HEK293 (cell line): ENCODE measurements at regions not wholly inside any gene's neighbourhood (a gene's known extent, or its start where the extent isn't known, plus 50 kb on each side); places are given as distances from the start of the nearest gene placed in this dataset.

Source experiments
- CTCF ChIA-PET: fragments of 350-600 bp; formaldehyde crosslinking; extraction: SDS; loops from one replicate; lab custom pipeline; 2021; ENCODE audit warnings: antibody characterized with exemption; lab: Yijun Ruan, JAX
- POLR2A ChIA-PET: fragments of 300-600 bp; formaldehyde crosslinking; extraction: SDS; loops from one replicate; lab custom pipeline; 2020; ENCODE audit warnings: antibody characterized with exemption, inconsistent platforms; lab: Yijun Ruan, JAX
- H3K27ac ChIP-seq: fragments of 200-500 bp; sonication (Bioruptor generic); 2 replicates; pipeline ENCODE4 v1.5.1; 2014; ENCODE audit warnings: low read depth, low read length, control low read depth, inconsistent platforms; ENCODE audit errors: extremely low read depth
- H3K36me3 ChIP-seq, 2 experiments: fragments of 200-500 bp in 1 of 2; sonication (Bioruptor generic) in 1 of 2; 1 replicate in 1 of 2; 2 replicates in 1 of 2; pipeline ENCODE4 v1.5.1; 2014 to 2017; ENCODE audit warnings: inconsistent platforms in 2 of 2, low read length in 2 of 2; ENCODE audit not compliant: control insufficient read depth in 2 of 2, insufficient read depth in 1 of 2
- H3K4me1 ChIP-seq: fragments of 200-500 bp; sonication (Bioruptor generic); 2 replicates; pipeline ENCODE4 v1.5.1; 2014; ENCODE audit warnings: mild to moderate bottlenecking, low read length, inconsistent platforms; ENCODE audit not compliant: control insufficient read depth, insufficient read depth
- H3K4me3 ChIP-seq: 2 replicates; pipeline ENCODE4 v1.5.1; 2011; ENCODE audit warnings: low read depth, mild to moderate bottlenecking, control low read depth, low read length, moderate library complexity
- H3K9me3 ChIP-seq: fragments of 200-500 bp; sonication (Bioruptor generic); 2 replicates; pipeline ENCODE4 v1.5.1; 2014; ENCODE audit warnings: low read depth, low read length, inconsistent platforms; ENCODE audit not compliant: control insufficient read depth, insufficient read depth
- FEZF1 ChIP-seq: fragments of 450-650 bp; formaldehyde crosslinking; IDR thresholded peaks from 2 replicates; pipeline ENCODE4 v1.5.1; 2016; ENCODE audit warnings: missing biosample characterization, missing genetic modification characterization
- GLIS2 ChIP-seq: fragments of 450-650 bp; formaldehyde crosslinking; IDR thresholded peaks from 2 replicates; pipeline ENCODE4 v1.5.1; 2016; ENCODE audit warnings: missing biosample characterization, missing genetic modification characterization
- KLF9 ChIP-seq: fragments of 450-650 bp; formaldehyde crosslinking; IDR thresholded peaks from 2 replicates; pipeline ENCODE4 v1.5.1; 2016; ENCODE audit warnings: missing biosample characterization, missing genetic modification characterization, low read depth
- SETDB1 ChIP-seq: IDR thresholded peaks from one replicate; pipeline ENCODE4 v1.6.1; 2017; ENCODE audit warnings: mild to moderate bottlenecking, low read length, moderate library complexity, mixed read lengths; ENCODE audit not compliant: insufficient read length
- SP3 ChIP-seq: fragments of 450-650 bp; formaldehyde crosslinking; IDR thresholded peaks from 2 replicates; pipeline ENCODE4 v1.5.1; 2016; ENCODE audit warnings: missing biosample characterization, missing genetic modification characterization
- ZFP41 ChIP-seq: fragments of 450-650 bp; formaldehyde crosslinking; IDR thresholded peaks from 2 replicates; pipeline ENCODE4 v1.5.1; 2016; ENCODE audit warnings: missing biosample characterization, missing genetic modification characterization, borderline replicate concordance
- ZNF133 ChIP-seq: fragments of 450-650 bp; formaldehyde crosslinking; IDR thresholded peaks from 2 replicates; pipeline ENCODE4 v1.5.1; 2016; ENCODE audit warnings: missing biosample characterization, missing genetic modification characterization
- ZNF169 ChIP-seq: fragments of 450-650 bp; formaldehyde crosslinking; IDR thresholded peaks from 2 replicates; pipeline ENCODE4 v1.5.1; 2016; ENCODE audit warnings: missing biosample characterization, missing genetic modification characterization
- ZNF202 ChIP-seq: fragments of 450-650 bp; formaldehyde crosslinking; IDR thresholded peaks from 2 replicates; pipeline ENCODE4 v1.5.1; 2016; ENCODE audit warnings: missing biosample characterization, missing genetic modification characterization, borderline replicate concordance
- ZNF239 ChIP-seq: fragments of 450-650 bp; formaldehyde crosslinking; IDR thresholded peaks from 2 replicates; pipeline ENCODE4 v1.5.1; 2016; ENCODE audit warnings: missing biosample characterization, missing genetic modification characterization
- ZNF292 ChIP-seq: fragments of 450-650 bp; formaldehyde crosslinking; IDR thresholded peaks from 2 replicates; pipeline ENCODE4 v1.5.1; 2016; ENCODE audit warnings: low read depth, missing biosample characterization, missing genetic modification characterization, borderline replicate concordance
- ZNF335 ChIP-seq: fragments of 450-650 bp; formaldehyde crosslinking; conservative IDR thresholded peaks from 2 replicates; pipeline ENCODE4 v1.5.1; 2016; ENCODE audit warnings: missing biosample characterization, missing genetic modification characterization
- ZNF473 ChIP-seq: fragments of 450-650 bp; formaldehyde crosslinking; IDR thresholded peaks from 2 replicates; pipeline ENCODE4 v1.5.1; 2017; ENCODE audit warnings: missing biosample characterization, missing genetic modification characterization
- ZNF529 ChIP-seq: fragments of 450-650 bp; formaldehyde crosslinking; IDR thresholded peaks from 2 replicates; pipeline ENCODE4 v1.5.1; 2017; ENCODE audit warnings: missing genetic modification characterization, missing biosample characterization; ENCODE audit not compliant: insufficient replicate concordance
- ZNF548 ChIP-seq: fragments of 450-650 bp; formaldehyde crosslinking; IDR thresholded peaks from 2 replicates; pipeline ENCODE4 v1.5.1; 2016; ENCODE audit warnings: missing biosample characterization, missing genetic modification characterization
- ZNF558 ChIP-seq: fragments of 450-650 bp; formaldehyde crosslinking; IDR thresholded peaks from 2 replicates; pipeline ENCODE4 v1.5.1; 2016; ENCODE audit warnings: missing biosample characterization, missing genetic modification characterization
- ZNF560 ChIP-seq: fragments of 450-650 bp; formaldehyde crosslinking; IDR thresholded peaks from 2 replicates; pipeline ENCODE4 v1.5.1; 2017; ENCODE audit warnings: missing biosample characterization, missing genetic modification characterization, borderline replicate concordance
- ZNF621 ChIP-seq: fragments of 450-650 bp; formaldehyde crosslinking; IDR thresholded peaks from 2 replicates; pipeline ENCODE4 v1.5.1; 2017; ENCODE audit warnings: missing biosample characterization, missing genetic modification characterization
- ZSCAN16 ChIP-seq: fragments of 450-650 bp; formaldehyde crosslinking; IDR thresholded peaks from 2 replicates; pipeline ENCODE4 v1.5.1; 2016; ENCODE audit warnings: missing biosample characterization, missing genetic modification characterization
- ZSCAN23 ChIP-seq: fragments of 450-650 bp; formaldehyde crosslinking; IDR thresholded peaks from 2 replicates; pipeline ENCODE4 v1.5.1; 2016; ENCODE audit warnings: missing biosample characterization, missing genetic modification characterization
- TF ChIP-seq, protein P1 (sequence below): fragments of 450-650 bp; formaldehyde crosslinking; IDR thresholded peaks from 2 replicates; pipeline ENCODE4 v1.5.1; 2017; ENCODE audit warnings: missing biosample characterization, missing genetic modification characterization
- TF ChIP-seq, protein P2 (sequence below): fragments of 450-650 bp; formaldehyde crosslinking; IDR thresholded peaks from 2 replicates; pipeline ENCODE4 v1.5.1; 2016; ENCODE audit warnings: missing biosample characterization, missing genetic modification characterization
- TF ChIP-seq, protein P3 (sequence below): fragments of 450-650 bp; formaldehyde crosslinking; IDR thresholded peaks from 2 replicates; pipeline ENCODE4 v1.5.1; 2016; ENCODE audit warnings: missing biosample characterization, missing genetic modification characterization

DNA sequence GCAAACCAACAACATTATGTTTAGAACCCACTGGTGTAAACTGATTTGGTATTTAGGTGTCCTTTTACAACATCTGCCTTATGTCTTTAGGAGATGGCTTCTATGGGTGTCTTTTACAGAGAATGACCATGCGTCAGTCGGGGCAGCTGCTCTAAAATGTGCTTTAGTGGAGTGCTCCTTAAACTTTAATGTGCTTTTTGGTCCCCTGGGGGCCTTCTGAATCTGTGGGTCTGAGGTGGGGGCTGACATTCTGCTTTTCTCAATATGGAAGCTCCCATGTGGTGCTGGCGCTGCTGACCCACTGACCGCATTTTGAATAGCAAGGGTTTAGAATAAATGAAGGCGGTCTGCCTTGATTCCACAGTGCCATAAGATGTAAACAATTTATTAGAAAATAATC lies 173.2 kb upstream of the B3GALT2 start:
- POLR2A ChIA-PET = no interaction called here
- Histone ChIP-seq H3K4me1 (no peaks in the 10 kb centered on the region), H3K36me3 (no peaks in the 10 kb centered on the region), H3K4me3 (no peak overlapping the region), H3K27ac (no peak overlapping the region), H3K9me3 (no peaks in the 10 kb centered on the region)
- CTCF ChIA-PET = no interaction called here
- TF ChIP-seq FEZF1 (tag by site-specific recombination) = no peak
- no peak for TF ChIP-seq ZNF621
- TF ChIP-seq, protein P1, sequence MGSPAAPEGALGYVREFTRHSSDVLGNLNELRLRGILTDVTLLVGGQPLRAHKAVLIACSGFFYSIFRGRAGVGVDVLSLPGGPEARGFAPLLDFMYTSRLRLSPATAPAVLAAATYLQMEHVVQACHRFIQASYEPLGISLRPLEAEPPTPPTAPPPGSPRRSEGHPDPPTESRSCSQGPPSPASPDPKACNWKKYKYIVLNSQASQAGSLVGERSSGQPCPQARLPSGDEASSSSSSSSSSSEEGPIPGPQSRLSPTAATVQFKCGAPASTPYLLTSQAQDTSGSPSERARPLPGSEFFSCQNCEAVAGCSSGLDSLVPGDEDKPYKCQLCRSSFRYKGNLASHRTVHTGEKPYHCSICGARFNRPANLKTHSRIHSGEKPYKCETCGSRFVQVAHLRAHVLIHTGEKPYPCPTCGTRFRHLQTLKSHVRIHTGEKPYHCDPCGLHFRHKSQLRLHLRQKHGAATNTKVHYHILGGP (tag by site-specific recombination) = no peak
- TF ChIP-seq, protein P2, sequence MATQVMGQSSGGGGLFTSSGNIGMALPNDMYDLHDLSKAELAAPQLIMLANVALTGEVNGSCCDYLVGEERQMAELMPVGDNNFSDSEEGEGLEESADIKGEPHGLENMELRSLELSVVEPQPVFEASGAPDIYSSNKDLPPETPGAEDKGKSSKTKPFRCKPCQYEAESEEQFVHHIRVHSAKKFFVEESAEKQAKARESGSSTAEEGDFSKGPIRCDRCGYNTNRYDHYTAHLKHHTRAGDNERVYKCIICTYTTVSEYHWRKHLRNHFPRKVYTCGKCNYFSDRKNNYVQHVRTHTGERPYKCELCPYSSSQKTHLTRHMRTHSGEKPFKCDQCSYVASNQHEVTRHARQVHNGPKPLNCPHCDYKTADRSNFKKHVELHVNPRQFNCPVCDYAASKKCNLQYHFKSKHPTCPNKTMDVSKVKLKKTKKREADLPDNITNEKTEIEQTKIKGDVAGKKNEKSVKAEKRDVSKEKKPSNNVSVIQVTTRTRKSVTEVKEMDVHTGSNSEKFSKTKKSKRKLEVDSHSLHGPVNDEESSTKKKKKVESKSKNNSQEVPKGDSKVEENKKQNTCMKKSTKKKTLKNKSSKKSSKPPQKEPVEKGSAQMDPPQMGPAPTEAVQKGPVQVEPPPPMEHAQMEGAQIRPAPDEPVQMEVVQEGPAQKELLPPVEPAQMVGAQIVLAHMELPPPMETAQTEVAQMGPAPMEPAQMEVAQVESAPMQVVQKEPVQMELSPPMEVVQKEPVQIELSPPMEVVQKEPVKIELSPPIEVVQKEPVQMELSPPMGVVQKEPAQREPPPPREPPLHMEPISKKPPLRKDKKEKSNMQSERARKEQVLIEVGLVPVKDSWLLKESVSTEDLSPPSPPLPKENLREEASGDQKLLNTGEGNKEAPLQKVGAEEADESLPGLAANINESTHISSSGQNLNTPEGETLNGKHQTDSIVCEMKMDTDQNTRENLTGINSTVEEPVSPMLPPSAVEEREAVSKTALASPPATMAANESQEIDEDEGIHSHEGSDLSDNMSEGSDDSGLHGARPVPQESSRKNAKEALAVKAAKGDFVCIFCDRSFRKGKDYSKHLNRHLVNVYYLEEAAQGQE = no peak
- TF ChIP-seq ZNF169 (tag by site-specific recombination) = no peak
- no peak for TF ChIP-seq ZNF335
- TF ChIP-seq ZNF239 = no peak
- TF ChIP-seq ZNF548 = no peak
- no peak for TF ChIP-seq ZNF292 (tag by site-specific recombination)
- TF ChIP-seq ZNF529 (tag by site-specific recombination) = no peak
- no peak for TF ChIP-seq ZNF473 (tag by site-specific recombination)
- TF ChIP-seq, protein P3, sequence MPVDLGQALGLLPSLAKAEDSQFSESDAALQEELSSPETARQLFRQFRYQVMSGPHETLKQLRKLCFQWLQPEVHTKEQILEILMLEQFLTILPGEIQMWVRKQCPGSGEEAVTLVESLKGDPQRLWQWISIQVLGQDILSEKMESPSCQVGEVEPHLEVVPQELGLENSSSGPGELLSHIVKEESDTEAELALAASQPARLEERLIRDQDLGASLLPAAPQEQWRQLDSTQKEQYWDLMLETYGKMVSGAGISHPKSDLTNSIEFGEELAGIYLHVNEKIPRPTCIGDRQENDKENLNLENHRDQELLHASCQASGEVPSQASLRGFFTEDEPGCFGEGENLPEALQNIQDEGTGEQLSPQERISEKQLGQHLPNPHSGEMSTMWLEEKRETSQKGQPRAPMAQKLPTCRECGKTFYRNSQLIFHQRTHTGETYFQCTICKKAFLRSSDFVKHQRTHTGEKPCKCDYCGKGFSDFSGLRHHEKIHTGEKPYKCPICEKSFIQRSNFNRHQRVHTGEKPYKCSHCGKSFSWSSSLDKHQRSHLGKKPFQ (tag by site-specific recombination) = no peak
- TF ChIP-seq ZNF202 = no peak
- no peak for TF ChIP-seq SETDB1
- TF ChIP-seq ZNF558 = no peak
- TF ChIP-seq ZSCAN16 (tag by site-specific recombination) = no peak
- TF ChIP-seq SP3 (tag by site-specific recombination) = no peak

DNA sequence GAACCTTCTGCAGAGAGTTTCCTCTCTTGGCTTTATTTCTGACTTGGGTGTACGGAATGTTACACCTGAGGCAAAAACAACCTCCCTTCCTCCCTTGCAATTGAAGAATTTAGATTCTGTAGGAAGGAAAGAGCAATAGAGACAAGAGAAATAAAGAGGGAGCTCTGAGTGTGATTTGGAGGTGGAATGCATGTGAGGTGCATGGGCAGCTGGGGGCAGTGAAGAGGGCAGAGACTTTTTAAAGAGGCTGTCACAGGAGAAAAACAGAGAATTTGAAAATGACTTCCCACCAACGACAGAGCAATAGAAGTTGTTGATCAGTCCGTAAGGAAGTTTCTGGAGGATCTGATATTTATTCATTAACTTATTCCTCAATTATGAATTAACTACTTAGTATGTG lies 172.0 kb upstream of the B3GALT2 start:
- Histone ChIP-seq H3K4me3 (no peak overlapping the region), H3K4me1 (no peaks in the 10 kb centered on the region), H3K9me3 (no peaks in the 10 kb centered on the region), H3K27ac (no peak overlapping the region), H3K36me3 (no peaks in the 10 kb centered on the region)
- CTCF ChIA-PET = no interaction called here
- POLR2A ChIA-PET = no interaction called here
- TF ChIP-seq ZNF133 (tag by site-specific recombination) = no peak
- no peak for TF ChIP-seq SP3 (tag by site-specific recombination)
- no peak for TF ChIP-seq ZFP41 (tag by site-specific recombination)
- TF ChIP-seq KLF9 (tag by site-specific recombination) = no peak
- no peak for TF ChIP-seq ZSCAN23 (tag by site-specific recombination)
- no peak for TF ChIP-seq GLIS2 (tag by site-specific recombination)
- no peak for TF ChIP-seq ZNF560 (tag by site-specific recombination)
